ENCODE measurements at regions not wholly inside any gene's neighbourhood (a gene's known extent, or its start where the extent isn't known, plus 50 kb on each side); places are given as distances from the start of the nearest gene placed in this dataset.

DNA sequence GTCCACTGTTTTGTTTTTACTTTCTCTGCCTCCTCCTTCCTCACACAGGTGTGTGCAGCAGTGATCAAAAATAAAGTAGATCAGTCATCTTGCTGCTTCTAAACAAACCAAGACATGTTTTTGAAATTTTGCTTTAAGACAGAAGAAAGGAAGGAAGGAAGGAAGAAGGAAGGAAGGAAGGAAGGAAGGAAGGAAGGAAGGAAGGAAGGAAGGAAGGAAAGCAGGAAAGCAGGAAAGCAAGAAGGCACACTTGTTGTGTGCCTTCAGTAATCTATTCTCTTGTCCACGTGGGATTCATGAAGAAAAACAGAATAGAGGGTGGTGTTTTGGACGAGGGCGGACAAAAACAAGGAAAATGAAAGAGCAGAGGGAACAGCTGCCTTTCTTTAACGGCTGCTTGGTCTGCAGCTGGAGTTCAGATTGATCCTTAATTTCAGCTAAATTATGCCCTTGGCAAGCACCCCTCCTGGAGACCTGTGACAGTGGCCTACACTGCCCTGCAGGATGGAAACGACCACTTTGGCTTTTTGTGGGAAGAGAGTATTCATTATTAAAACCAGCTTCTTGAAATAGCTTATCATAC lies 188.5 kb upstream of the IRX3 start:
- ChIA-PET CTCF (interaction anchor here (0.7 kb wide), 1 partner anchor 9 kb away, joined by 3 read pairs; no protein-coding TSS in a partner anchor), POLR2A (interaction anchor here (0.6 kb wide), 1 partner anchor 918 kb away, joined by 3 read pairs; no protein-coding TSS in a partner anchor)
- no peak overlapping the region for H3K4me2 ChIP-seq
- H3K4me1 ChIP-seq = no peaks in the 10 kb centered on the region
- 36% methylated on average over 5 of the region's 5 CpGs for WGBS (ENCODE audit: missing lambda C conversion rate)
- H3K27ac ChIP-seq = no peak overlapping the region
- ATAC-seq (no peak), FAIRE-seq (no peak), DNase-seq (ENCODE audit: low read depth in 1 of 2, low spot score in 1 of 2) (no peak)
- no peaks in the 10 kb centered on the region; the same call in 2 of the 3 replicates for H3K9me3 ChIP-seq
- TF ChIP-seq RCOR1 (IDR thresholded peaks at IDR 0.05; ENCODE audit: low read depth, low read length) (no peak), FOSL2 (IDR thresholded peaks at IDR 0.05) (no peak), FOSL2 (CRISPR knock-in tag; IDR thresholded peaks at IDR 0.05) (no peak), SREBF2 (IDR thresholded peaks at IDR 0.05) (no peak), MAFK (IDR thresholded peaks at IDR 0.05; ENCODE audit: partially characterized antibody) (no peak), RARB (CRISPR knock-in tag; IDR thresholded peaks at IDR 0.05) (no peak), HOXB13 (CRISPR knock-in tag; IDR thresholded peaks at IDR 0.05; ENCODE audit: low read depth) (no peak), KDM1A (IDR thresholded peaks at IDR 0.05; ENCODE audit: low read depth) (no peak), NFE2L2 (conservative IDR thresholded peaks at IDR 0.05; ENCODE audit: low read length) (no peak), MAZ (IDR thresholded peaks at IDR 0.05; ENCODE audit: borderline replicate concordance, low read depth, low read length) (no peak), POLR2AphosphoS2 (conservative IDR thresholded peaks at IDR 0.05; ENCODE audit: low read length) (no peak), ZFP36 (IDR thresholded peaks at IDR 0.05; ENCODE audit: borderline replicate concordance, partially characterized antibody) (no peak), ESRRA (IDR thresholded peaks at IDR 0.05; ENCODE audit: borderline replicate concordance, low read length) (no peak), SMC3 (IDR thresholded peaks at IDR 0.05) (no peak), RFX5 (IDR thresholded peaks at IDR 0.05) (no peak)
- TF ChIP-seq, protein P1, sequence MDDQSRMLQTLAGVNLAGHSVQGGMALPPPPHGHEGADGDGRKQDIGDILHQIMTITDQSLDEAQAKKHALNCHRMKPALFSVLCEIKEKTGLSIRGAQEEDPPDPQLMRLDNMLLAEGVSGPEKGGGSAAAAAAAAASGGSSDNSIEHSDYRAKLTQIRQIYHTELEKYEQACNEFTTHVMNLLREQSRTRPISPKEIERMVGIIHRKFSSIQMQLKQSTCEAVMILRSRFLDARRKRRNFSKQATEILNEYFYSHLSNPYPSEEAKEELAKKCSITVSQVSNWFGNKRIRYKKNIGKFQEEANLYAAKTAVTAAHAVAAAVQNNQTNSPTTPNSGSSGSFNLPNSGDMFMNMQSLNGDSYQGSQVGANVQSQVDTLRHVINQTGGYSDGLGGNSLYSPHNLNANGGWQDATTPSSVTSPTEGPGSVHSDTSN (IDR thresholded peaks at IDR 0.05) = no peak
- TF ChIP-seq, protein P2, sequence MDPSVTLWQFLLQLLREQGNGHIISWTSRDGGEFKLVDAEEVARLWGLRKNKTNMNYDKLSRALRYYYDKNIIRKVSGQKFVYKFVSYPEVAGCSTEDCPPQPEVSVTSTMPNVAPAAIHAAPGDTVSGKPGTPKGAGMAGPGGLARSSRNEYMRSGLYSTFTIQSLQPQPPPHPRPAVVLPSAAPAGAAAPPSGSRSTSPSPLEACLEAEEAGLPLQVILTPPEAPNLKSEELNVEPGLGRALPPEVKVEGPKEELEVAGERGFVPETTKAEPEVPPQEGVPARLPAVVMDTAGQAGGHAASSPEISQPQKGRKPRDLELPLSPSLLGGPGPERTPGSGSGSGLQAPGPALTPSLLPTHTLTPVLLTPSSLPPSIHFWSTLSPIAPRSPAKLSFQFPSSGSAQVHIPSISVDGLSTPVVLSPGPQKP (IDR thresholded peaks at IDR 0.05; ENCODE audit: low read depth, low read length) = no peak
- H3K4me3 ChIP-seq = no peak overlapping the region

DNA sequence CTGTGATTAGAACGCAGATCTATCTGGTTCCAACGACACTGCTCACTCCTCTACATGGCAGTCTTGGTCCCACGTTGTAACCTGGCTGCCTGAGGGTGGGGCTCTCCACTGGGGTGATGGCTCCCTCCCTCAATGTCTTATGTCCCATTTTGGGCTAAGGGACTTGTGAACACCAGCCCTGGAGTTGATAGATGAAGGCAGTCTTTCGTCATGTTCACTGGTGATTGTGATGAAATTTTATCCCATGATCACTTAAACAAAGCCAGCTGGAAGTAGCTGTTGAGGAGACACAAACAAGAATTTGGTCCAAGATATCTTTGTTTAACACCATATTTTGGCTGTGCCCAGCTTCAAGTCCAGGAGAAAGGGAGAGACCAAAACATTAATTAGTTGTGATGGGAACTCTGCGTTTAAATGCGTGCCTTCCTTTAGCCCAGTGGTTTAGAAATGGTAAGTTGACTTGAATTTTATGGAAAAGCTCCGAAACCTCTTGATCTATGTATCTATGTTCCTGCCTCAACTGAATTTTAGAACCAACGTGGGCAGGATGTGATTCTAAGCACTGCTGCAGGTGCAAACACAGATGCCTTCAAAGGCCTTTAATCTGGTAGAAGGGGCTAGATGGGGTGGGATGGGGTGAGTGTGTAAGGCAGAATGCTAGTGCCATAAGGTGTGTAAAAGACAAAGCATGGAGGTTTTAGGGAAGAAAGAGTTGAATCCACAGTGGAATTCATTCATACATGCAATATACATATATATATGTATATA lies 186.8 kb upstream of the IRX3 start:
- FAIRE-seq (no peak), DNase-seq (ENCODE audit: low read depth in 1 of 2, low spot score in 1 of 2) (no peak), ATAC-seq (no peak)
- ChIA-PET POLR2A (no interaction called here), CTCF (no interaction called here)
- TF ChIP-seq CEBPB (IDR thresholded peaks at IDR 0.05) (no peak), NPAS2 (CRISPR knock-in tag; IDR thresholded peaks at IDR 0.05; ENCODE audit: borderline replicate concordance) (no peak), CHD2 (IDR thresholded peaks at IDR 0.05; ENCODE audit: low read length, partially characterized antibody) (no peak), HOXB13 (CRISPR knock-in tag; IDR thresholded peaks at IDR 0.05; ENCODE audit: low read depth) (no peak), MAZ (IDR thresholded peaks at IDR 0.05; ENCODE audit: borderline replicate concordance, low read depth, low read length) (no peak), RFX5 (IDR thresholded peaks at IDR 0.05) (no peak), CBX2 (IDR thresholded peaks at IDR 0.05; ENCODE audit: borderline replicate concordance, low read depth) (no peak), POLR2AphosphoS2 (conservative IDR thresholded peaks at IDR 0.05; ENCODE audit: low read length) (no peak), ZNF302 (CRISPR knock-in tag; IDR thresholded peaks at IDR 0.05) (no peak)
- H3K27ac ChIP-seq = no peak overlapping the region
- 35% methylated on average over 8 of the region's 8 CpGs for WGBS (ENCODE audit: missing lambda C conversion rate)
- H3K4me3 ChIP-seq = no peak overlapping the region
- H3K9me3 ChIP-seq = no peaks in the 10 kb centered on the region; the same call in 2 of the 3 replicates
- H3K4me2 ChIP-seq = no peak overlapping the region
- H3K4me1 ChIP-seq = no peaks in the 10 kb centered on the region

Data from A549 (cell line).